Esophagus squamous epithelium (tissue), 4 donors: ENCODE measurements at regions not wholly inside any gene's neighbourhood (a gene's known extent, or its start where the extent isn't known, plus 50 kb on each side); places are given as distances from the start of the nearest gene placed in this dataset.

Experiments used
- POLR2A ChIP-seq, 4 donors: fragments of 450-650 bp; IDR thresholded peaks; one replicate each; pipeline ENCODE4 v1.6.1; 2017; ENCODE audit warnings: antibody characterized with exemption in 4 of 4, mild to moderate bottlenecking in 4 of 4, moderate library complexity in 3 of 4
- TF ChIP-seq, protein P1 (sequence below), 6 experiments: fragments of 450-650 bp in 4 of 6; fragments of 200-600 bp in 2 of 6; sonication (generic) in 2 of 6; IDR thresholded peaks; one replicate each; pipeline ENCODE4 v1.5.1; 2016 to 2019; ENCODE audit warnings: antibody characterized with exemption in 6 of 6, mild to moderate bottlenecking in 4 of 6, moderate library complexity in 4 of 6

DNA sequence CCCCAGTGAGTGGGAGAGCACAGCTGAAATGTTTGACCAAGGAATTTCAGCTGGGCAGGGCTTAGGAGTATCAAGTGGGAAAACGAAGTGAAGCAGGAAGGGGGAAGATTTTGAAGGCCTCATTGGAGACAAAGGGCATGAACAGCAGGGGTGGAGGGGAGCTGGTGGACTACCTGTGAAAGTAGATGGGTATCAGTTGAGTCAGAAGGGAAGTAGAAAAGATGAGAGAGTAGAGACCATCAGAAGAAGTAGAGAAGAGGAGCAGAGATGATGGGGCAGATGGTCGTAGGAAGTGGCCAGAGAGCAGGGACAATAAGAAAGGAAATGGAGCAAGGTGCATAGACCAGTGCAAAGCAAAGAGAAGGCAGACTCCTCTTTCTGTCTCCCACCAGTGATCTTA, 189.0 kb upstream of the RUNX1 start:
- TF ChIP-seq, protein P1, sequence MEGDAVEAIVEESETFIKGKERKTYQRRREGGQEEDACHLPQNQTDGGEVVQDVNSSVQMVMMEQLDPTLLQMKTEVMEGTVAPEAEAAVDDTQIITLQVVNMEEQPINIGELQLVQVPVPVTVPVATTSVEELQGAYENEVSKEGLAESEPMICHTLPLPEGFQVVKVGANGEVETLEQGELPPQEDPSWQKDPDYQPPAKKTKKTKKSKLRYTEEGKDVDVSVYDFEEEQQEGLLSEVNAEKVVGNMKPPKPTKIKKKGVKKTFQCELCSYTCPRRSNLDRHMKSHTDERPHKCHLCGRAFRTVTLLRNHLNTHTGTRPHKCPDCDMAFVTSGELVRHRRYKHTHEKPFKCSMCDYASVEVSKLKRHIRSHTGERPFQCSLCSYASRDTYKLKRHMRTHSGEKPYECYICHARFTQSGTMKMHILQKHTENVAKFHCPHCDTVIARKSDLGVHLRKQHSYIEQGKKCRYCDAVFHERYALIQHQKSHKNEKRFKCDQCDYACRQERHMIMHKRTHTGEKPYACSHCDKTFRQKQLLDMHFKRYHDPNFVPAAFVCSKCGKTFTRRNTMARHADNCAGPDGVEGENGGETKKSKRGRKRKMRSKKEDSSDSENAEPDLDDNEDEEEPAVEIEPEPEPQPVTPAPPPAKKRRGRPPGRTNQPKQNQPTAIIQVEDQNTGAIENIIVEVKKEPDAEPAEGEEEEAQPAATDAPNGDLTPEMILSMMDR (IDR thresholded peaks at IDR 0.05): no peak
- no peak for TF ChIP-seq POLR2A (IDR thresholded peaks at IDR 0.05)
